HT1080 (cell line): ENCODE measurements at regions not wholly inside any gene's neighbourhood (a gene's known extent, or its start where the extent isn't known, plus 50 kb on each side); places are given as distances from the start of the nearest gene placed in this dataset.

ENCODE experiments used
- DNase-seq: peaks from one replicate; pipeline ENCODE4 v3.0.0-alpha.2; 2015; ENCODE audit warnings: low read depth

DNA sequence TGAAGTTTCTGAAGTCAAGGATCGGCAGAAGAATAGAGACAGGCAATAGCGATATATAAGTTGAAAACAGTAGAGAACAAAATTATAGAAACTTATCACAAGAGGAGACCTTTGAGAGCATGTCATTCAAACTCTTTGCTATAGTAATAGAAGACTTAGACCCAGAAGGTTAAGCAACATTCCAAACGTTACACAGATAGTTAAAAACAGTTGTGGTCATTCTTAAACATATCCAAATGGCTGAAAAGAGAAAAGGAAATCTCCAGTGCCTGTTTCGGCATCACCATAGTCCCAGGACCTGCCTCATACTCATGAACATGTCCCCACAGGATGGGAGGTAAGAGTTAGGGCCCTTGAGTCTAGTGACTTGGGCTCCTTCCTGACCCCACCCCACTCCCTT, 258.1 kb upstream of the NOCT start:
- DNase-seq: no peak

GRCh38 chr4:138756519-138756918, 259.1 kb upstream of the NOCT start:
- DNase-seq: no peak

GRCh38 chr4:138751309-138751708, 264.3 kb upstream of the NOCT start:
- no peak for DNase-seq

GRCh38 chr4:138749303-138749702, 266.3 kb upstream of the NOCT start:
- no peak for DNase-seq

GRCh38 chr4:138741766-138742377, 273.7 kb upstream of the NOCT start:
- no peak for DNase-seq

GRCh38 chr4:138740816-138741745, 274.5 kb upstream of the NOCT start:
- DNase-seq: no peak

GRCh38 chr4:138736362-138736761, 279.2 kb upstream of the NOCT start:
- DNase-seq: peak; percentile 52

DNA sequence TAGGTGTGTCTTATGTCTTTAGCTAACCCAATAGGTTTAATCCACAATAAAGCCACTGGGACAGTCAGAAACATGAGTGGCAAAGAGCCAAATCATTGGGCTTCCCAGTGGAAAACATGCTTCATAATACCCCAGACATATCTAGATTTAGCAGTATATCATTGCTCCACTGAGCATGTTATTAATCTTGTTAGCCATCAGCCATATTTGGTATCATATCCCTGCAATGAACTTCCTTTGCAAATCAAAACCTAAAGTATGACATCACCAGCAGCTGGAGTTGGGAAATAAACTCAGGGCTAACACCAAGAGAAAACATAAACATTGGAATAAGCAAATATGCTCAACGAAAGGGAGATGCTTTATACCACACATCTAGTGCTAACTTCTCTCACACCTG, 280.8 kb upstream of the NOCT start:
- DNase-seq: no peak

DNA sequence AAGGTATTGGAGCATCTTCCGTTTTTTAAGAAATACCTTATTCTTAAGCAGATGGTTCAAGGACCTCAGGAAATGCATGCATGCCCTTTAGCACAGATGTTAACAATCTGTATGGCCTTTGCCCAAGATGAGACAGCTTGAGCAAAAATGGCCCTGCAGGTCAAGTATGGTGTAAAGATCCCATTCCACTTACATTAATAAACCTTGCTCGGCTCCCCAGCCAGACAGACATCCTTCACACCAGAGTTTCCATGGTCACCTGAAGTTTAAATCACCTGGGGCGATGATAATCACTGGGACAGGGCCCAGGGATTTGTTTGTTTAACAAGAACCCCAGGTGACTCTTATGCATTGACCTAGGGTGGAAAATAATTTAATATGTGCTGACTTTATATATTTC, 287.0 kb upstream of the NOCT start:
- no peak for DNase-seq

GRCh38 chr4:138727731-138728130, 287.9 kb upstream of the NOCT start:
- DNase-seq: no peak

DNA sequence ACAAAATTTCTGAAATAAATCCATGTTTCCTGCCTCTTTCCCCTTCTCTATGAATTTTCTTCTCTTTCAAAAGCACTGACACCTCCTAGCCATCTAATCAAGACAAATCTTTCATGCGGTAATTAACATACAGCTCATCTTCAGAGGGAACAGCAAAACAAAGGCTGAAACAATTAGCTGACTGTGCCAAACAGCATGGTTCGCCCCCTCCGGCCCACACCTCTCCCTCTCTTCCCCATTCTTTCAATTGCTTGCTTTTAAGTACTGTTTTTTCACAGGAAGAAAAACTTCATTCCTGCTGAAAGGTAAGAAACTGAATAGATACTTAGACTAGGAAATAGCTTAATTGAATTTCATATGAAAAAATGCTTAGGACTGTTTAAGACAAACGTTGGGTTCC, 291.1 kb upstream of the NOCT start:
- DNase-seq: no peak

GRCh38 chr4:138716559-138717335, 298.8 kb upstream of the NOCT start:
- DNase-seq: no peak

DNA sequence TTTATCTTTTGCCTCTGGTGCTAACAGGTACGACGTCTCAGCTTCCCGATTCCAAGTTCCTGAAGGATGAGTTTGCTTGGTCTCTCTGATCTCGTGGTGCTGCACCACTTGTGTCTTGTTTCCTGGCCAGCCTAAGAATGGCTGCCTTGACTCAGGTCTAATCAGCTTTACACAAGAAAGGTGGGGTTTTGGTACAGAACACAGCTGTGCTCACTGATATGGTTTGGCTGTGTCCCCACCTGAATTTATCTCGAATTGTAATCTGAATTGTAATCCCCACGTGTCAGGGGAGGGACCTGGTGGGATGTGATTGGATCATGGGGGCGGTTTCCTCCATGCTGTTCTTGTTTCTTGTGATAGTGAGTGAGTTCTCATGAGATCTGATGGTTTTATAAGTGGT, 305.3 kb upstream of the NOCT start:
- DNase-seq: no peak

- DNase-seq: no peak
Observed at GRCh38 chr4:138709859-138710258, 305.7 kb upstream of the NOCT start.

- no peak for DNase-seq
Observed at GRCh38 chr4:138707746-138708677, 307.6 kb upstream of the NOCT start.

DNA sequence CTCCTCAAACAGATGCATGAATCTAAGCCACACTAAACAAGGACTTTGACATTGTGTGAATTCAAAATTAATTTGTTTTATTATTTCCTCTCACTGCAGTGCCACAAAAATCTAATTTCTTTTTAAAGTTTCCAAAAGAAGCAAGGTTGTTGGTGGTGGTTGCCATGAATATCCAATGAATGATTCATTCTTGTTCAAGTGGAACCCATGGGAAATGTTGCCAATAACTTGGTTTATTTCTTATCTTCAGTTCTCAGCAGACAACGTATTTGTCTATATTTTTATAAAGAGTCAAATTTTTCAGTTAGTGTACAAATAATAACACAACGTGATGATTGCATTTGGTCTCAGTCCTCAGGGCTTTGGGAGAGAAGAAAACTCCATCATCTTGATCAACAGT, 309.4 kb upstream of the NOCT start:
- DNase-seq: no peak

DNA sequence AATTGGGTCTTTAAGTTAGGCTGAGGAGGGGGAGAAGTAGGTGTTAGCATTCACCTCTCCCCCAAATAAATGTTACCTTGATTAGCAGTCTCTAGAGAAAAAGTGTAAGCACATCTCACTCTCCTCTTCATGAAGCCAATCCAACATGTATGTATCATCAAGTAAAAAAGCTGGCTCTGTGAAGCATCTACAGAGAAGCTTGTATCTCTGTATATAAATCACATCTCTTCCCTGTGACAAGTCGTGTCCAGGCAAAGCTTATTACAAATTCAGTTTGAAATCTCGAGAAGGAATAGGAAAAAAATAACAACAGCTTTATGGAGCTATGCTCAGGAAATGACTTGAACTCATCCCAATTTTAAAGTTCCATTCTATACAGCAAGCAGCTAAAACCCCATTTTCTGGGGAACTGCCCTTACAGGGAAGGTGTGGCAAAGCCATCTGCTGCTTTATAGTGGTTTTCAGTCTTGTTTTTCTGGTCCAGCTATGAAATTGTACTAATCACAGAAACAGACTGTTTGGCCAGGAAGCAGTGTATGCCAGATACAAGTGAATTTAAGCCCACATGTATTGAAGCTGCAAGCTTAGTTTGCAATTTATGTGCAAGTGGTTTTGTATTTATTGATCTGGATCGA, 313.3 kb upstream of the NOCT start:
- no peak for DNase-seq

- no peak for DNase-seq
Observed at GRCh38 chr4:138698641-138699040, 316.9 kb upstream of the NOCT start.

DNA sequence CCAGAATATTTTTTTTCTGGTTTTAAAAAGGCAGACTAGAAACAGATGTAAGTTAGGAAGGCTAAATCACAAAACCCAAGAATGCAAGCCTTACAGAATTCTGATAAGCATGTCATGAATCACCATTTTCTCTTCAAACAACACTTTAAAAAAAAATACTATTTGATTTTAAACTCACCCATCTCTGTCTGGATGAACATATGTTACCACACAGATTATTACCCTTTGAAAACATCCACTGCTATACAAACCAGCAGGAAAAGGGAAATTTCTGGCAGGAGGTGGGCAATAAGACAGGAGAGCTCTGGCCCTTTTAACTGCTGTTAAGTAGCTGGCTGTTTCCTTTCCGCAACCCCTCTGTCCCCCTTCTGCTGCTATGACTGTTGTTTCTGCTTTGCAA, 317.7 kb upstream of the NOCT start:
- no peak for DNase-seq

GRCh38 chr4:138696771-138697170, 318.8 kb upstream of the NOCT start:
- peak; percentile 37 for DNase-seq

- DNase-seq: no peak
Observed at GRCh38 chr4:138696058-138696457, 319.5 kb upstream of the NOCT start.
